DOHH2 (cell line): ENCODE measurements at regions not wholly inside any gene's neighbourhood (a gene's known extent, or its start where the extent isn't known, plus 50 kb on each side); places are given as distances from the start of the nearest gene placed in this dataset.

Experiments
- CTCF ChIP-seq: fragments of 200-600 bp; sonication (generic); IDR thresholded peaks from one replicate; pipeline ENCODE4 v1.5.1; 2014; ENCODE audit warnings: antibody characterized with exemption, mild to moderate bottlenecking, low read depth, low read length; ENCODE audit not compliant: poor library complexity, severe bottlenecking
- EZH2phosphoT487 ChIP-seq: fragments of 200-600 bp; sonication (generic); IDR thresholded peaks from 2 replicates; pipeline ENCODE4 v1.6.1; 2017; ENCODE audit warnings: borderline replicate concordance, mild to moderate bottlenecking, antibody characterized with exemption, low read length, moderate library complexity, mixed read lengths

GRCh38 chr3:168624195-168624594 is 528.5 kb upstream of the GOLIM4 start:
- TF ChIP-seq CTCF (no peak), EZH2phosphoT487 (no peak)
